SK-N-SH (cell line): ENCODE measurements at regions not wholly inside any gene's neighbourhood (a gene's known extent, or its start where the extent isn't known, plus 50 kb on each side); places are given as distances from the start of the nearest gene placed in this dataset.

ENCODE experiments used
- CTCF ChIA-PET: fragments of 300-600, 350-600 bp; formaldehyde crosslinking; extraction: SDS; loops from one replicate; lab custom pipeline; 2021; lab: Yijun Ruan, JAX
- POLR2A ChIA-PET: fragments of 350-600 bp; sonication (Branson Sonifier 250); formaldehyde crosslinking; extraction: SDS; loops from one replicate; lab custom pipeline; 2020; ENCODE audit warnings: antibody characterized with exemption, inconsistent platforms; lab: Yijun Ruan, JAX
- DNase-seq: peaks from one replicate; pipeline ENCODE4 v3.0.0; 2012
- H2AFZ ChIP-seq: fragments of 200-600 bp; sonication (generic); 2 replicates; pipeline ENCODE4 v1.8.1; 2016; ENCODE audit warnings: antibody characterized with exemption, mild to moderate bottlenecking, low read depth
- H3F3A ChIP-seq: fragments of 200-600 bp; sonication (generic); replicated peaks from 2 replicates; pipeline ENCODE3; 2016; ENCODE audit warnings: antibody characterized with exemption, mild to moderate bottlenecking; ENCODE audit not compliant: insufficient read depth
- H3K27ac ChIP-seq, 2 experiments: fragments of 200-500 bp in 1 of 2; fragments of 200-600 bp in 1 of 2; sonication (Bioruptor generic) in 1 of 2; sonication (generic), shearing (Covaris generic) in 1 of 2; 2 replicates each; pipeline versions ENCODE4 v1.5.1 to v1.6.1; 2014 to 2016; ENCODE audit warnings: low read depth in 2 of 2, inconsistent platforms in 1 of 2, low read length in 1 of 2, mild to moderate bottlenecking in 1 of 2, mixed read lengths in 1 of 2
- H3K27me3 ChIP-seq: fragments of 200-600 bp; sonication (generic), shearing (Covaris generic); 2 replicates; pipeline ENCODE4 v1.6.1; 2016; ENCODE audit warnings: mixed run types; ENCODE audit not compliant: insufficient read depth
- H3K36me3 ChIP-seq, 2 experiments: fragments of 200-500 bp in 1 of 2; fragments of 200-600 bp in 1 of 2; sonication (Bioruptor generic) in 1 of 2; sonication (generic) in 1 of 2; replicated peaks in 1 of 2; 2 replicates each; pipeline versions ENCODE3 to v1.5.1; 2014 to 2016; ENCODE audit warnings: low read length in 1 of 2, mild to moderate bottlenecking in 1 of 2; ENCODE audit not compliant: insufficient read depth in 2 of 2, control insufficient read depth in 1 of 2
- H3K4me1 ChIP-seq, 2 experiments: fragments of 200-500 bp in 1 of 2; fragments of 200-600 bp in 1 of 2; sonication (Bioruptor generic) in 1 of 2; sonication (generic), shearing (Covaris generic) in 1 of 2; 2 replicates each; pipeline versions ENCODE4 v1.5.1 to v1.6.1; 2014 to 2016; ENCODE audit warnings: low read depth in 1 of 2, low read length in 1 of 2, mixed run types in 1 of 2; ENCODE audit not compliant: insufficient read depth in 2 of 2, control insufficient read depth in 1 of 2
- H3K4me2 ChIP-seq: fragments of 200-600 bp; sonication (generic), shearing (Covaris generic); 2 replicates; pipeline ENCODE4 v1.6.1; 2017; ENCODE audit warnings: mixed run types
- H3K4me3 ChIP-seq, 2 experiments: fragments of 200-500 bp in 1 of 2; fragments of 200-600 bp in 1 of 2; sonication (Bioruptor generic) in 1 of 2; sonication (generic), shearing (Covaris generic) in 1 of 2; 2 replicates each; pipeline versions ENCODE4 v1.5.1 to v1.8.1; 2014 to 2016; ENCODE audit warnings: low read depth in 2 of 2, inconsistent platforms in 1 of 2, low read length in 1 of 2, mild to moderate bottlenecking in 1 of 2, mixed read lengths in 1 of 2, moderate library complexity in 1 of 2
- H3K79me2 ChIP-seq: fragments of 200-600 bp; sonication (generic); 2 replicates; pipeline ENCODE4 v1.8.1; 2017; ENCODE audit warnings: mild to moderate bottlenecking; ENCODE audit not compliant: insufficient read depth
- H3K9ac ChIP-seq: fragments of 200-600 bp; sonication (generic); 2 replicates; pipeline ENCODE4 v1.6.1; 2017; ENCODE audit warnings: mixed run types
- H3K9me2 ChIP-seq: fragments of 200-600 bp; sonication (generic); 2 replicates; pipeline ENCODE4 v1.6.1; 2017; ENCODE audit warnings: mixed run types
- H3K9me3 ChIP-seq: fragments of 200-600 bp; sonication (generic); 2 replicates; pipeline ENCODE4 v1.6.1; 2017; ENCODE audit warnings: mixed run types, mild to moderate bottlenecking, moderate library complexity
- H4K20me1 ChIP-seq: fragments of 200-600 bp; sonication (generic); 2 replicates; pipeline ENCODE4 v1.6.1; 2017; ENCODE audit warnings: mild to moderate bottlenecking, mixed run types; ENCODE audit not compliant: insufficient read depth
- MEF2A ChIP-seq: IDR thresholded peaks from 2 replicates; pipeline ENCODE4 v1.4.0; 2012; ENCODE audit warnings: low read depth, borderline replicate concordance
- NFIC ChIP-seq: IDR thresholded peaks from 2 replicates; pipeline ENCODE4 v1.4.0; 2012; ENCODE audit warnings: borderline replicate concordance
- POLR2AphosphoS5 ChIP-seq: IDR thresholded peaks from 2 replicates; pipeline ENCODE4 v1.6.1; 2012; ENCODE audit warnings: low read depth, low read length
- TEAD4 ChIP-seq: IDR thresholded peaks from 2 replicates; pipeline ENCODE4 v1.4.0; 2012; ENCODE audit warnings: mild to moderate bottlenecking, borderline replicate concordance; ENCODE audit not compliant: insufficient read depth
- USF1 ChIP-seq: IDR thresholded peaks from 2 replicates; pipeline ENCODE4 v1.4.0; 2012; ENCODE audit warnings: low read depth, borderline replicate concordance
- WGBS: methylation state at CpG from one replicate; pipeline ENCODE4 v1.1.6; 2017; ENCODE audit warnings: low lambda C conversion rate; 5-methylcytosine and 5-hydroxymethylcytosine counted together
- TF ChIP-seq, protein P1 (sequence below): IDR thresholded peaks from 2 replicates; pipeline ENCODE4 v1.6.1; 2012; ENCODE audit warnings: mild to moderate bottlenecking, low read depth, low read length, moderate library complexity

DNA sequence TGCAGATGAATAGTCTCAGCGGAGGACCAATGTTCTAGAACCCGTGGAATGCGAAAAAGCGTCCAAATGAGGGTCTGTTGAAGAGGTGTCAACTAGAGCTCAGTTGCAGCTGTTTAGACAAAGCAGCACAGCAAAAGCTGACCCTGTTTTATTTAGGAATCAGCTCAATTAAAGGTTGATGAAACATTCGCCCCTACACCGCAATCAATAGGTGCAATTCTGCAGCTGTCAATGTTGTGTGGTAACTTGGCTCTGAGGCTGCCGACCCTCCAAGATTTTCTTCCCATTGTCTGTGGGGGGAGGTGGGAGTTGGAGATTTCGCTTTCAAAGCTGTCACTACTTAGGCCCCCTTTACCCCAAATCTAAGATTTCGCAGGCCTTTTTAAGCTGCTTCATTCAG is 330.0 kb downstream of the ETAA1 start:
- H3K9ac ChIP-seq: no peak overlapping the region

DNA sequence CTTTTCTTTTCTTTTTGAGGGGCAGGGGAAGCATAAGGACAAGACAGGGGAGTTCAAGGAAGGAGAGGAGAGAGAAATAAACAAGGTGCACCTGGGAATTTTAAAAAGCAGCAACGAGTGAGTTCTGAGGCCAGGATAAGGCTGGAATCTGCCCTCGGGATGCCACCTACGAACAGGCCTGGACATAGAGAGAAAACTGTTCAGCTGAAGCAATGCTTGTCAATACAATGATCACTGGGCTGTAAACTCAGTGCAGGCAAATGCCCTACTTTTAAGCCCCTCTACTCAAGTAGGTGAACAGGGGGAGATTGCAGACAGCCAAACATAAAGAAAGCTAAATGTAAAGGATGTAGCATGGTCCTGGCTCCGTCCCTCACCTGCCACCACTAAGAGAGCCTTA is 330.5 kb downstream of the ETAA1 start:
- H3K36me3 ChIP-seq: no peaks in the 10 kb centered on the region
- H3K79me2 ChIP-seq: no peaks in the 10 kb centered on the region
- no peaks in the 10 kb centered on the region for H3K27me3 ChIP-seq
- H3K4me1 ChIP-seq: peaks cover 0 to 6% of the 10 kb centered on the region in 2 experiments; a peak in 1 of 4 replicates
- no peak for TF ChIP-seq TEAD4
- H3K9me3 ChIP-seq: no peaks in the 10 kb centered on the region
- H4K20me1 ChIP-seq: no peaks in the 10 kb centered on the region
- no peak for DNase-seq
- no peak overlapping the region for H3K27ac ChIP-seq
- CTCF ChIA-PET: interaction anchor here (0.7 kb wide), 1 partner anchor 28 kb away, joined by 4 read pairs; no protein-coding TSS in a partner anchor
- H3K9ac ChIP-seq: no peak overlapping the region
- no peak overlapping the region for H2AFZ ChIP-seq
- H3K4me2 ChIP-seq: no peak overlapping the region
- H3K9me2 ChIP-seq: no peaks in the 10 kb centered on the region
- POLR2A ChIA-PET: interaction anchor here (0.6 kb wide), 1 partner anchor 724 kb away, joined by 3 read pairs; no protein-coding TSS in a partner anchor
- 61% methylated on average over 4 of the region's 4 CpGs for WGBS
- H3F3A ChIP-seq: no peaks in the 10 kb centered on the region
- no peak overlapping the region for H3K4me3 ChIP-seq

More for the DNA sequence above, 330.0 kb downstream of the ETAA1 start:
- ChIA-PET POLR2A (interaction anchor here (0.6 kb wide), 1 partner anchor 724 kb away, joined by 3 read pairs; no protein-coding TSS in a partner anchor), CTCF (interaction anchor here (0.7 kb wide), 1 partner anchor 29 kb away, joined by 4 read pairs; no protein-coding TSS in a partner anchor)
- Histone ChIP-seq H2AFZ (no peak overlapping the region), H3F3A (no peaks in the 10 kb centered on the region), H3K4me3 (no peak overlapping the region), H4K20me1 (no peaks in the 10 kb centered on the region), H3K27ac (no peak overlapping the region), H3K79me2 (no peaks in the 10 kb centered on the region), H3K27me3 (no peaks in the 10 kb centered on the region), H3K9me2 (no peaks in the 10 kb centered on the region), H3K4me1 (peaks cover 0 to 6% of the 10 kb centered on the region in 2 experiments; a peak in 1 of 4 replicates), H3K4me2 (no peak overlapping the region), H3K36me3 (no peaks in the 10 kb centered on the region), H3K9me3 (no peaks in the 10 kb centered on the region)
- DNase-seq: no peak
- 77% methylated on average over 9 of the region's 9 CpGs for WGBS
- TF ChIP-seq MEF2A (no peak), NFIC (no peak), USF1 (no peak), POLR2AphosphoS5 (no peak)
- TF ChIP-seq, protein P1, sequence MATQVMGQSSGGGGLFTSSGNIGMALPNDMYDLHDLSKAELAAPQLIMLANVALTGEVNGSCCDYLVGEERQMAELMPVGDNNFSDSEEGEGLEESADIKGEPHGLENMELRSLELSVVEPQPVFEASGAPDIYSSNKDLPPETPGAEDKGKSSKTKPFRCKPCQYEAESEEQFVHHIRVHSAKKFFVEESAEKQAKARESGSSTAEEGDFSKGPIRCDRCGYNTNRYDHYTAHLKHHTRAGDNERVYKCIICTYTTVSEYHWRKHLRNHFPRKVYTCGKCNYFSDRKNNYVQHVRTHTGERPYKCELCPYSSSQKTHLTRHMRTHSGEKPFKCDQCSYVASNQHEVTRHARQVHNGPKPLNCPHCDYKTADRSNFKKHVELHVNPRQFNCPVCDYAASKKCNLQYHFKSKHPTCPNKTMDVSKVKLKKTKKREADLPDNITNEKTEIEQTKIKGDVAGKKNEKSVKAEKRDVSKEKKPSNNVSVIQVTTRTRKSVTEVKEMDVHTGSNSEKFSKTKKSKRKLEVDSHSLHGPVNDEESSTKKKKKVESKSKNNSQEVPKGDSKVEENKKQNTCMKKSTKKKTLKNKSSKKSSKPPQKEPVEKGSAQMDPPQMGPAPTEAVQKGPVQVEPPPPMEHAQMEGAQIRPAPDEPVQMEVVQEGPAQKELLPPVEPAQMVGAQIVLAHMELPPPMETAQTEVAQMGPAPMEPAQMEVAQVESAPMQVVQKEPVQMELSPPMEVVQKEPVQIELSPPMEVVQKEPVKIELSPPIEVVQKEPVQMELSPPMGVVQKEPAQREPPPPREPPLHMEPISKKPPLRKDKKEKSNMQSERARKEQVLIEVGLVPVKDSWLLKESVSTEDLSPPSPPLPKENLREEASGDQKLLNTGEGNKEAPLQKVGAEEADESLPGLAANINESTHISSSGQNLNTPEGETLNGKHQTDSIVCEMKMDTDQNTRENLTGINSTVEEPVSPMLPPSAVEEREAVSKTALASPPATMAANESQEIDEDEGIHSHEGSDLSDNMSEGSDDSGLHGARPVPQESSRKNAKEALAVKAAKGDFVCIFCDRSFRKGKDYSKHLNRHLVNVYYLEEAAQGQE: no peak
